Erythroblast (primary cell): ENCODE measurements at regions not wholly inside any gene's neighbourhood (a gene's known extent, or its start where the extent isn't known, plus 50 kb on each side); places are given as distances from the start of the nearest gene placed in this dataset.

Source experiments
- GATA1 ChIP-seq: IDR thresholded peaks from 2 replicates; pipeline ENCODE4 v1.6.1; 2011; ENCODE audit warnings: low read depth, mild to moderate bottlenecking, control low read depth, low read length, moderate library complexity
- POLR2A ChIP-seq: IDR thresholded peaks from 2 replicates; pipeline ENCODE4 v1.6.1; 2011; ENCODE audit warnings: mild to moderate bottlenecking, low read length

GRCh38 chr9:79210541-79211243 lies 361.1 kb upstream of the TLE4 start:
- TF ChIP-seq POLR2A (no peak), GATA1 (no peak)
